Ascending aorta (tissue), 2 donors: ENCODE measurements at regions not wholly inside any gene's neighbourhood (a gene's known extent, or its start where the extent isn't known, plus 50 kb on each side); places are given as distances from the start of the nearest gene placed in this dataset.

ENCODE experiments used
- DNase-seq, 2 donors: peaks; one replicate each; pipeline ENCODE4 v3.0.0-alpha.2; 2019; ENCODE audit warnings: low spot score in 2 of 2
- H3K27ac ChIP-seq, 2 donors: fragments of 200-600 bp; sonication (generic); one replicate each; pipeline ENCODE4 v1.5.1; 2016 to 2017; ENCODE audit warnings: mild to moderate bottlenecking in 1 of 2
- H3K27me3 ChIP-seq: fragments of 200-600 bp; sonication (generic); one replicate; pipeline ENCODE4 v1.5.1; 2017
- H3K36me3 ChIP-seq, 2 donors: fragments of 200-600 bp; sonication (generic); one replicate each; pipeline ENCODE4 v1.5.1; 2016
- H3K4me1 ChIP-seq, 2 donors: fragments of 200-600 bp; sonication (generic); one replicate each; pipeline ENCODE4 v1.5.1; 2016 to 2017; ENCODE audit warnings: mild to moderate bottlenecking in 1 of 2
- H3K4me3 ChIP-seq, 2 donors: fragments of 200-600 bp; sonication (generic); one replicate each; pipeline ENCODE4 v1.5.1; 2016 to 2017; ENCODE audit warnings: mild to moderate bottlenecking in 1 of 2
- H3K9me3 ChIP-seq, 2 donors: fragments of 200-600 bp; sonication (generic); one replicate each; pipeline ENCODE4 v1.5.1; 2016
- intact Hi-C: fragments of 100-400 bp; cut with DNase I; formaldehyde crosslinking; loops from one replicate; pipeline ENCODE4 v1.15.1; 2023
- TF ChIP-seq, protein P1 (sequence below), 3 experiments: fragments of 200-600 bp in 2 of 3; fragments of 450-650 bp in 1 of 3; sonication (generic) in 2 of 3; IDR thresholded peaks; one replicate each; pipeline ENCODE4 v1.5.1; 2016 to 2019; ENCODE audit warnings: antibody characterized with exemption in 3 of 3, mild to moderate bottlenecking in 1 of 3, moderate library complexity in 1 of 3

DNA sequence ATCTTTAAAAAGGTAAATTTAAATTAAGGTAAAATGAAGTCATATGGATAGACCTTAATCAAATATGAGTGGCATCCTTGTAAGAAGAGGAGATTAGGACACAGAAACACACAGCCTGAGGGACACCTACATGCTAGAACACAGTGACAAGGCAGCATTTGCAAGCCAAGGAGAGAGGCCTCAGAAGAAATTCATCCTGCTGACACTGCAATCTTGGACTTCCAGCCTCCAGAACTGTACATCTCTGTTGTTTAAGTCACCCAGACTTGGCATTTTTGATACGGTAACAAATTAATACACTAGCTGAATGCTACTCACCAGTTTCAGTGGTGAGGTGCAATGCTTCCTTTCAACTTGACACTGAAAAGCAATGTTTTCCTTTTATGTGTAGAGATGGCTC is 305.0 kb downstream of the TDRD15 start:
- no peak for DNase-seq
- TF ChIP-seq, protein P1, sequence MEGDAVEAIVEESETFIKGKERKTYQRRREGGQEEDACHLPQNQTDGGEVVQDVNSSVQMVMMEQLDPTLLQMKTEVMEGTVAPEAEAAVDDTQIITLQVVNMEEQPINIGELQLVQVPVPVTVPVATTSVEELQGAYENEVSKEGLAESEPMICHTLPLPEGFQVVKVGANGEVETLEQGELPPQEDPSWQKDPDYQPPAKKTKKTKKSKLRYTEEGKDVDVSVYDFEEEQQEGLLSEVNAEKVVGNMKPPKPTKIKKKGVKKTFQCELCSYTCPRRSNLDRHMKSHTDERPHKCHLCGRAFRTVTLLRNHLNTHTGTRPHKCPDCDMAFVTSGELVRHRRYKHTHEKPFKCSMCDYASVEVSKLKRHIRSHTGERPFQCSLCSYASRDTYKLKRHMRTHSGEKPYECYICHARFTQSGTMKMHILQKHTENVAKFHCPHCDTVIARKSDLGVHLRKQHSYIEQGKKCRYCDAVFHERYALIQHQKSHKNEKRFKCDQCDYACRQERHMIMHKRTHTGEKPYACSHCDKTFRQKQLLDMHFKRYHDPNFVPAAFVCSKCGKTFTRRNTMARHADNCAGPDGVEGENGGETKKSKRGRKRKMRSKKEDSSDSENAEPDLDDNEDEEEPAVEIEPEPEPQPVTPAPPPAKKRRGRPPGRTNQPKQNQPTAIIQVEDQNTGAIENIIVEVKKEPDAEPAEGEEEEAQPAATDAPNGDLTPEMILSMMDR (IDR thresholded peaks at IDR 0.05) = no peak
- H3K9me3 ChIP-seq = no peaks in the 10 kb centered on the region
- no peak overlapping the region for H3K4me3 ChIP-seq
- no peaks in the 10 kb centered on the region for H3K27me3 ChIP-seq
- H3K36me3 ChIP-seq = no peaks in the 10 kb centered on the region
- H3K4me1 ChIP-seq = no peaks in the 10 kb centered on the region
- no peak overlapping the region for H3K27ac ChIP-seq
- intact Hi-C loops = no loop called here

DNA sequence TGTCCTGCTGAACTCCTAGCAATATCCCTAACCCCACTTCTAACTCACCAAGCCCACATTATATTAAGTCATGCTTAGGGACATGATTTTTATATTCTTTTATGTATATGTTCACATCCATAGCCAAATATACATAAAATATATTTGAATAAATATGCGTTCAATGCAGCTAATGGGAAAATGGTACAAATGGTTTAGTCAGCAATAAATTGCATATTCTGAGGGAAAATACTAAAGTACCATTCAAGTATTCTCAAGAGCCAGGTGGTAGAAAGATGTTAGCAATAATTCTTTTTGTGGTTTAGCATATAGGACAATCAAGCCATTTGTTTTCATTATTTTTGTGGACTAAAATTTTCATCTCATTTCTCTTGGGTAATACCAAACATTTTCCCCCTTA is 306.0 kb downstream of the TDRD15 start:
- H3K4me3 ChIP-seq = no peak overlapping the region
- no peak overlapping the region for H3K27ac ChIP-seq
- no peaks in the 10 kb centered on the region for H3K4me1 ChIP-seq
- no peaks in the 10 kb centered on the region for H3K36me3 ChIP-seq
- H3K9me3 ChIP-seq = no peaks in the 10 kb centered on the region
- H3K27me3 ChIP-seq = no peaks in the 10 kb centered on the region
- intact Hi-C loops = no loop called here
- no peak for DNase-seq
- TF ChIP-seq, protein P1 (IDR thresholded peaks at IDR 0.05) = no peak

DNA sequence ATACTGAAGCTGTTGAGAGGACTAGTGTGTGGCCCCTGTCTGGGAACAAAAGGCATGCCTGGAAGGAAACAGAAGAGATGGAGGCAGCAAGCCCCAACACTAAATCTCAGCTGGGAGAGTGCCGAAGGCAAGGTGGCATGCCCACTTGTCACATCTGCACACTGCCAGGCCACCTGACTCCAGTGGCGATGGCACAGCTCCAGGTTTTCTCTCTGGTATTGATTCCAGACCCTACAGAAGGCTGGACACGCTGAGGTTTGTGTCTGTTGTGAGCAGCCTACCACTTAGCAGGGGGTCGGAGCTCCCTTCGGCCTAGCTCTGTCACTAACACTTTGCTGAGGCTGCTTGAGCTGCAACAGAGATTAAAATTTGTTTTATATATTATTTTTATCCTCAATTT is 307.3 kb downstream of the TDRD15 start:
- Histone ChIP-seq H3K4me3 (no peak overlapping the region), H3K36me3 (no peaks in the 10 kb centered on the region), H3K27ac (no peak overlapping the region), H3K27me3 (no peaks in the 10 kb centered on the region), H3K4me1 (no peaks in the 10 kb centered on the region), H3K9me3 (no peaks in the 10 kb centered on the region)
- TF ChIP-seq, protein P1 (IDR thresholded peaks at IDR 0.05) = no peak
- intact Hi-C loops = no loop called here
- DNase-seq = no peak

DNA sequence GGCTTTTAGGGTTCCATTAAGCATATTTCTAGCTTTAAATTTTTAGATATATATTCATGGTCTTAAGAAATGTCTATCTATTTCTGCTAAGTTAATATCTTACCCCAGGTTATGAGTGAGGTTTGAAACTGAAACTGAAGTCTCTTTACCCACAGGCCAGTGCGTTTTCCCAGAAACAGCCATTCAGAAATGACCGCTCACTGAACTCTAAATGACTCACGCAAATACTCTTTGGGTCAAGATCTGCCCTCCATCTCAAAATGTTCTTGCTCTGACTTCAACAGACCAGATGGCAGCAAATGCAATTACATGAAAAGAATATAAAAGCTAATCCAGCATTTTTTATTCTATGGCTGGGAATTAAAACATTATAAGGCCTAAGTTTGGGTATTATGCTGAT is 315.2 kb downstream of the TDRD15 start:
- no peak overlapping the region for H3K27ac ChIP-seq

DNA sequence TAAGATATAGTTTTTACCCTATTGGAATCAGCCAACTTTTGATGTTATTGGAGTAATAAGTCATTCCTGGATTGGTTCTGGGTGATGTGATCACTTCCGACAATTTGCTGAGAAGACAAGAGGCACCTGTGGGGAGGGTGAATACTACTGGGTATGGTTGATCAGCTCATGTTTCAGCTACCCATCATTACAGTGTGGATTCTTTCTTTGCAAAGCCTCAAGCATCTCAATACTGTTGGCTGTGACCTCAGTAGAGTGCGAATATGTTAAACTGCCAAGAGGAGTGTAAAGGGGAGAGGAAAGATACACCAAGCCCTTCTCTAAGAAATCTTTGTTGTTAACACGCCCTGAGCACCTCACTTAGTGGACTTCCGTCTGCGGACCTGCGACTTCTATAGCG is 317.7 kb downstream of the TDRD15 start:
- TF ChIP-seq, protein P1 (IDR thresholded peaks at IDR 0.05) = no peak
- no peaks in the 10 kb centered on the region for H3K36me3 ChIP-seq
- intact Hi-C loops = no loop called here
- no peaks in the 10 kb centered on the region for H3K4me1 ChIP-seq
- DNase-seq = no peak
- H3K4me3 ChIP-seq = no peak overlapping the region
- no peaks in the 10 kb centered on the region for H3K27me3 ChIP-seq
- H3K27ac ChIP-seq = no peak overlapping the region
- no peaks in the 10 kb centered on the region for H3K9me3 ChIP-seq

More for the DNA sequence above, 315.2 kb downstream of the TDRD15 start:
- no peaks in the 10 kb centered on the region for H3K4me1 ChIP-seq
- H3K27me3 ChIP-seq = no peaks in the 10 kb centered on the region
- H3K4me3 ChIP-seq = no peak overlapping the region
- no peaks in the 10 kb centered on the region for H3K36me3 ChIP-seq
- intact Hi-C loops = no loop called here
- TF ChIP-seq, protein P1 (IDR thresholded peaks at IDR 0.05) = no peak
- no peaks in the 10 kb centered on the region for H3K9me3 ChIP-seq
- no peak for DNase-seq

DNA sequence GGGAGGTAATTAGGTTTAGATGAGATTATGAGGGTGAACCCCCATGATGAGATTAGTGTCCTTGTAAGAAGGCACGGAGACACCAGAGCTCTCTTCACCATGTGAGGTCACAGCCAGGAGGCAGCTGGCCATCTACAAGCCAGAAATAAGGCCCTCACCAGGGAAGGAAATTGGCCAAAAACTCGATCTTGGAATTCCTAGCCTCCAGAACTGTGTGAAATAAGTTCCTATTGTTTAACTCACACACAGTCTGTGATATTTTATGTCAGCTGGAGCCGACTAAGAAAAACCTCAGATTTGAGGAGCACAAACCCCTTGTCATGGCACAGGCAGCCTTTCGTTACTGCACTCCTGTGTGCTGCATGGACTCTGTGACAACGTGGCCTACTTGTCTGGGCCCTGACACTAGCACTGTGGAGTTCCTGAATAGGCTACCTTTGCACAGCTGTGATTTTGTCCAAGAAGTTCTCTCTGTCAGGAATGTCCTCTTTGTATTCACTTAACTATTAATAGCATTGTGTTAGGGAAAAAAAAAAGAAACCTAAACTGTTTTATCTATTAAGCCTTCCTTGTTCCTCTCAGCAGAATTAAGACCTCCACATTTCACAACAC is 319.8 kb downstream of the TDRD15 start:
- intact Hi-C loops = no loop called here
- TF ChIP-seq, protein P1 (IDR thresholded peaks at IDR 0.05) = no peak
- peak overlapping the region in 1 of 2 donors; percentile 37 for H3K27ac ChIP-seq

More for the DNA sequence above, 319.8 kb downstream of the TDRD15 start:
- no peak overlapping the region for H3K4me3 ChIP-seq
- no peaks in the 10 kb centered on the region for H3K27me3 ChIP-seq
- no peak for DNase-seq
- H3K36me3 ChIP-seq = no peaks in the 10 kb centered on the region
- H3K9me3 ChIP-seq = no peaks in the 10 kb centered on the region
- H3K4me1 ChIP-seq = no peaks in the 10 kb centered on the region
